Brain microvascular endothelial cell (primary cell): ENCODE measurements at regions not wholly inside any gene's neighbourhood (a gene's known extent, or its start where the extent isn't known, plus 50 kb on each side); places are given as distances from the start of the nearest gene placed in this dataset.
A peak's percentile ranks its signal among the peaks of the same experiment; 100 is the strongest.

Experiments
- DNase-seq: peaks from one replicate; pipeline ENCODE4 v3.0.0-alpha.2; 2020
- H3K27ac ChIP-seq: fragments of 250-450 bp; sonication (Bioruptor Pico); 2 replicates; pipeline ENCODE4 v1.5.1; 2020; ENCODE audit warnings: mild to moderate bottlenecking, moderate library complexity
- H3K27me3 ChIP-seq: fragments of 250-450 bp; sonication (Bioruptor Pico); replicated peaks from 2 replicates; pipeline ENCODE4 v1.5.1; 2020; ENCODE audit warnings: mild to moderate bottlenecking
- H3K36me3 ChIP-seq: fragments of 250-450 bp; sonication (Bioruptor Pico); replicated peaks from 2 replicates; pipeline ENCODE4 v1.5.1; 2020; ENCODE audit warnings: mild to moderate bottlenecking
- H3K4me3 ChIP-seq: 2 replicates; pipeline ENCODE4 v1.5.1; 2011; ENCODE audit warnings: low read depth, mild to moderate bottlenecking, control low read depth, low read length, moderate library complexity
- in situ Hi-C: cut with HindIII; loops from 2 replicates; pipeline ENCODE4 v1.10.0; 2017; ENCODE audit warnings: low sequenced_read_pairs, low pct_ligation_motif_present
- TF ChIP-seq, protein P1 (sequence below): IDR thresholded peaks from 2 replicates; pipeline ENCODE4 v1.5.1; 2011; ENCODE audit warnings: low read depth, mild to moderate bottlenecking, moderate library complexity, low read length, control low read depth, inconsistent platforms; ENCODE audit errors: missing control alignments

DNA sequence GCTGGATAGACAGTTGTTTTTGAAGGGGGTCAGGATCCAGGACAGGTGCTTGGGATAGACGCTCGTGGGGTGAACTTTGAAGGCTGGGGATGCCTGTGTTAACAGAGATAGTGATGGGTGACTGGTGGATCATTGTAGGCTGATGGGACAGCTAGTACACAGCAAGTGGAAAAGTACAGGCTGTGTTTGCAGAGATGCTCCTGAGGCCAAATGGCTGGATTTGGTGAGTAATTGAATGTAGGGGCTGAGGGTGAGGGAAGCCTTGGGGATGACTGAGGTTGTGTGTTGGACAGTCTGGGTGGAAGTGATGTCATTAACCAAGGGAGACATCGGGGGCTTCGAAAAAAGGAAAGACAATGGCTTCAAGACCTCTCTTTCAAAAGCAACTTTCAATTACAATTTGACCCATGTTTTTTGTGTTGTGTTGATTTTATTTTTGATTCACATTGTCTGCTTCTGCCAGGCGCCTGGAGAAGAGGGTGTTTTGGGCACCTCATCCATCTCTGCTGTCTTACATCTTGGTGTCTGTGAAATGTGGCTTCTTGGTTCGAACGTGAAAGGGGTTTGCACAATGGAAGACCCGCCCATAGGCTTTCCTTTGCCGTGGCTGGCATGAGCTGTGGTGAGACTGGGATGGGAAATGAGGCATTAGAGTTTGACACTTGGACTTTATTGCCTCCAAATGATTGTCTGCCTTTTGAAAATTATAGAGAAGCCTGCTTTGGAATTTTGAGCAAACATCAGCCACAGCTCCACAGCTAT lies 147.5 kb downstream of the FOXD2 start:
- H3K27me3 ChIP-seq: no peaks in the 10 kb centered on the region
- in situ Hi-C loops: no loop called here
- no peak overlapping the region for H3K27ac ChIP-seq
- H3K4me3 ChIP-seq: no peak overlapping the region
- no peaks in the 10 kb centered on the region for H3K36me3 ChIP-seq
- TF ChIP-seq, protein P1, sequence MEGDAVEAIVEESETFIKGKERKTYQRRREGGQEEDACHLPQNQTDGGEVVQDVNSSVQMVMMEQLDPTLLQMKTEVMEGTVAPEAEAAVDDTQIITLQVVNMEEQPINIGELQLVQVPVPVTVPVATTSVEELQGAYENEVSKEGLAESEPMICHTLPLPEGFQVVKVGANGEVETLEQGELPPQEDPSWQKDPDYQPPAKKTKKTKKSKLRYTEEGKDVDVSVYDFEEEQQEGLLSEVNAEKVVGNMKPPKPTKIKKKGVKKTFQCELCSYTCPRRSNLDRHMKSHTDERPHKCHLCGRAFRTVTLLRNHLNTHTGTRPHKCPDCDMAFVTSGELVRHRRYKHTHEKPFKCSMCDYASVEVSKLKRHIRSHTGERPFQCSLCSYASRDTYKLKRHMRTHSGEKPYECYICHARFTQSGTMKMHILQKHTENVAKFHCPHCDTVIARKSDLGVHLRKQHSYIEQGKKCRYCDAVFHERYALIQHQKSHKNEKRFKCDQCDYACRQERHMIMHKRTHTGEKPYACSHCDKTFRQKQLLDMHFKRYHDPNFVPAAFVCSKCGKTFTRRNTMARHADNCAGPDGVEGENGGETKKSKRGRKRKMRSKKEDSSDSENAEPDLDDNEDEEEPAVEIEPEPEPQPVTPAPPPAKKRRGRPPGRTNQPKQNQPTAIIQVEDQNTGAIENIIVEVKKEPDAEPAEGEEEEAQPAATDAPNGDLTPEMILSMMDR: no peak
- DNase-seq: no peak

DNA sequence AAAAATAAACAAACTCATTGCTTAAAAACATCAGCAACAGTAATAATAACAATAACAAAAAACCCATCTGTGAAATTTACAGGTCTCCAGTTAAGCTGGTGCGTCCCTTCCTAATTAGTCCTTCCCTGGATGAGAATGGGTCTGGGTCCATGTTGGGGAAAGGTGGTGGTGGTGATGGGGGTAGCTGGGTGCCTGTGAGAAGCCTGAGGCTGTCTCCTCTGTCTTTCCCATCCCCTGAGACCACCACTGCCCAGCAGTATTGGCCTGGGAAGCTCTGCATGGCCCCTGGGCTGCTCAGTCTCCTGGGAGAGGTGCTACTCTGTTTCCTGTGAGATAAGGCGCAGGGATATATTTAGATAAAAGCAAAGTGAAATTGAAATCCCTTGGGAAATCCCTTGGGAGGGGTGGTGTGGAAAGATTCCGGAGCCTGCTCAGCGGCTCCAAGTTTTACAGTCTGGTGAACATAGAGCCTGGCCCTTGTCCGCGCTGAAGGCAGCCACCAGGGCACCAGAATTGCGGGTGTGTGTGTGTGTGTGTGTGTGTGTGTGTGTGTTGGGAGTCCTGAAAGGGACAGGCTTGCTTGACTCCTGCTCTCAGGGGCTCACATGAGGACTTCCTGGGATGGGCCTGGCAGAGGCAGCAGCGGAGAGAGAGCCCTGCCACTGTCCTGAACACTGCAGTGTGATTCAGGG lies 150.2 kb downstream of the FOXD2 start:
- TF ChIP-seq, protein P1: no peak
- H3K27me3 ChIP-seq: peaks cover 11% of the 10 kb centered on the region
- in situ Hi-C loops: no loop called here

DNA sequence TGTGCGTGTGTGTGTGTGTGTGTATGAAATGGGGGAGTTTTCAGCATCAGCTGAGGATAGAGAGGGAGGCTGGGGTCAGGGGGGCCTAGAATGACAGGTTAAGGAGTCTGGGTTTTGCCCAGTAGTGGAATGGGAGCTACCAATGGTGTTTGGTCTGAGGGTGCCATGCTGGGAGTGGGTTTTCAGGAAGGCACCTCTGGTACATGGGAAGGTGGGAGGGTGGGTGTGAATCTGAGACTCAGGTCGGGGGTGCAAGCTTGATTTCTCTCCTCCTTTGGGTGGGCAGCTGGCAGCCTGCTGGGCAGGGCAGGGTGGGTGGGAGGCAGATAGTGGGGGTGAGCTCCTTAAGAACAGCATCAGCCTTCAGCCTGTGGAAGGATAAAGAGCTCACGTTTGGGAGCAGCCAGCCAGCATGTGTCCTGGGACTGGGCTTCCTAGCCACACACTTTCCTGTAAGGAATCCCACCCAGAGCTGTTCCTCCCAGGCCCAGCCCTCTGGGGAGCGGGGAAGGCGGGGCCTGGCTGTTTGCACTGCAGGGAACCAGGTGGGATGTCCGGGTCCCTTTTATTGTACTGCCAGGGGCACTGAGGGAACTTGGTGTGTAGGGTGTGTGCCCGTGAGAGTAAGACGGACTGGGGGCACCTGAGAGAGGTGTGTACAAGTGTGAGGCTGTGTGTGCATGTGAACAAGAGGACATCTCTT lies 152.8 kb downstream of the FOXD2 start:
- TF ChIP-seq, protein P1: no peak
- in situ Hi-C loops: no loop called here
- H3K27me3 ChIP-seq: peaks cover 18% of the 10 kb centered on the region
- DNase-seq: no peak
- no peak overlapping the region for H3K27ac ChIP-seq
- no peak overlapping the region for H3K4me3 ChIP-seq
- H3K36me3 ChIP-seq: no peaks in the 10 kb centered on the region

More for the DNA sequence above, 150.2 kb downstream of the FOXD2 start:
- peak; percentile 28 for DNase-seq
- Histone ChIP-seq H3K36me3 (no peaks in the 10 kb centered on the region), H3K27ac (no peak overlapping the region), H3K4me3 (no peak overlapping the region)

- H3K27ac ChIP-seq: no peak overlapping the region
- in situ Hi-C loops: no loop called here
- no peak for DNase-seq
- H3K36me3 ChIP-seq: no peaks in the 10 kb centered on the region
- no peak overlapping the region for H3K4me3 ChIP-seq
- TF ChIP-seq, protein P1: no peak
- H3K27me3 ChIP-seq: peaks cover 18% of the 10 kb centered on the region
Observed at GRCh38 chr1:47591801-47592200, 154.0 kb downstream of the FOXD2 start.

DNA sequence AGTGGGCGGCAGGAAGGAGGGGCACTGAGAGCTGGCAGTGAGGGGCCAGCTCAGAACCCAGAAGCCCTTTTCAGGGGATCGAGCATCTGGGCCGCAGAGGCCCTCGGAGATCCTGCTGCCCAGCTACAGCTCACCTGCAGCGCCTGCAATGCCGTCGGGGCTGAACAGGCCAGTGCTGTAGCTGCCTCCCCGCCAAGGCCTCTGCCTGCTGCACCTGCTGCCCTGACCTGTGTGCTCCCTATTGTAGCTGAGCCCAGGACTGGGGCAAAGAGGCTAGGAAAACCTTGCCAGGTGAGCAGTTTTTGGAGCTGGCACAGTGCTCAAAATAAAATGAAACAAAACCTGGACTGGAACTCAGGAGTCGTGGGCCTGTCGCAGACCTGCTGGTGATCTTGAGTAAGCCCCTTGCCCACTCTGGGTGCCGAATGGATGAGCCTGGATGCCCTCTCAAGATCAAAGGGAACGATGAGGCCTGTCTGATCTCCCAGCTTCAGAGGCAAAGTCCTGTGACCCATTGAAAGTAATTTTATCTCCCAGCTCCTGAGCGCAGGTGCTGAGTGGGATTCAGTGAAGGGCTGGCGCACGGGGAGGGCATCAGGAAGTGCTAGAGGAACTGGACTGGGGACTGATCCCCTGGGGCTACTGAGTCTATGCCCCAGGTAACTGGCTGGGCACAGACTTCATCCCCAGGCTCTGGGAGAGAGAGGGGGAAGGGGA lies 154.6 kb downstream of the FOXD2 start:
- Histone ChIP-seq H3K36me3 (no peaks in the 10 kb centered on the region), H3K27me3 (peaks cover 18% of the 10 kb centered on the region), H3K27ac (no peak overlapping the region), H3K4me3 (no peak overlapping the region)
- in situ Hi-C loops: no loop called here
- no peak for DNase-seq
- TF ChIP-seq, protein P1: no peak
